ENCODE measurements at regions not wholly inside any gene's neighbourhood (a gene's known extent, or its start where the extent isn't known, plus 50 kb on each side); places are given as distances from the start of the nearest gene placed in this dataset.

- no peak for DNase-seq
Observed at GRCh38 chr10:75294031-75294437, 58.3 kb upstream of the COMTD1 start.

- DNase-seq: no peak
Observed at GRCh38 chr10:75293446-75293820, 57.7 kb upstream of the COMTD1 start.

GRCh38 chr10:75292794-75293445, 57.2 kb upstream of the COMTD1 start:
- no peak for DNase-seq

- no peak for DNase-seq
Observed at GRCh38 chr10:75291805-75292204, 56.0 kb upstream of the COMTD1 start.

GRCh38 chr10:75288140-75288711, 52.5 kb upstream of the COMTD1 start:
- no peak for DNase-seq

GRCh38 chr10:75287697-75288096, 51.9 kb upstream of the COMTD1 start:
- no peak for DNase-seq

- DNase-seq: no peak
Observed at GRCh38 chr10:75286901-75287300, 51.1 kb upstream of the COMTD1 start.
